Fibroblast of skin of right biceps (primary cell): ENCODE measurements at regions not wholly inside any gene's neighbourhood (a gene's known extent, or its start where the extent isn't known, plus 50 kb on each side); places are given as distances from the start of the nearest gene placed in this dataset.

Experiments
- DNase-seq: peaks from one replicate; pipeline ENCODE4 v3.0.0-alpha.2; 2013

DNA sequence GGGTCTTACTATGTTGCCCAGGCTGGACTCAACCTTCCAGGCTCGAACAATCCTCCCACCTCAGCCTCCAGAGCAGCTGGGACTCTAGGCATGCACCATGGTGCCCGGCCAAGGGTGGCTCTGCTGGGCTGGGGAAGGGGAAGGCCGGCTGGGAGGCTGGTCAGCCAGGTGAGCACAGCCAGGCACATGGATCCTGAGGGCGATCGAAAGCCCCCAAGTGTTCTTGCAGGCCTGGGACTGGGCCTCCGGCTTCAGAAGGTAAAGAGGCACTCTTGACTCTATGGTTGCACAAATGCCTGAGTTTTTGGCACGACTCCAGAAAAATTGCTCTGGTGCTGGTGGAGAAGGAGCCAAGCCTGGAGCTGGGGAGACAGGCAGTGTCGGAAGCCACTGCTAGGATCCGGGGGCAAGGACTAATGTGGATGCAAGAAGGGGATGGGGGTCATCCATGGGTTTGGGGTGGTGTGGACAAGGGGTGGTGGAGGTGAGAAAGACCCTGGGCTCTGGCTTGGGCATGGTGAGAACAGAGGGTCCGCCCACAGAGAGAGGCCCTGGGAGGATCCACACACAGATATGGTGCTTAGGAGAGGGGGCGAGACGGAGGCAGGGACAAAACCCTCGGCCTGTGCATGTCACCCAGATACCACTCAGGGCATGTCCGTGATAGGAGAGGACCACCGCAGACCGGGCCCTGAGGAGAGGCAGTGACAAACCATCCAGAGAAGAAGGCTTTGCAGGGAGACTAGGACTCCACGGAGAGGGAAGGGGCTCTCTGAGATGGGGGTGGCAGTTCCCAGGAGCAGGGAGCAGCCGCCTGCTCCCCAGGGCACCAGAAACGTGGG lies 51.1 kb upstream of the COL5A1 start:
- peak; percentile 49 for DNase-seq

DNA sequence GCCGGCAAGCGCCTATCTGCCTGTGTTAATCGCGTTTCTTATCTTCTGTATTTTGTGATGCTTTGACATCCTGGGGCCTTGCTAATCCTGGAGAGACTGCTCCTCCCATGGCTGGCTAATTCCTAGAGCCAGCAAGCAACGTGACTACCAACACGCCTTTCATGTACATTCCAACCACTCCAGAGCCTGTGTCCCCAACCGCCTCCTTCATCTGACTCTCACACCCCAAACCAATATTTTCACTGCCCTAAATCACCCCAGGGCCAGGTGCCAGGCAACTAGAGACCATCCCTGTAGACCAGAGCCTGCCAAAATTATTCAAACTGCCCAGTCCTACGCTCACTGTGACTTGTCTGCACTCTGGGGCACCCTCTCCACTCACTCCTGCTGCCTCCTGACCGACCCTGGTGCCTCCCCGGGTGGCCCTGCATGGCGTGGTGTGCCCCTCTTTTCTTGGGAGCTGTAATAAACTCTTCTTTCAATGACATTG lies 50.5 kb upstream of the COL5A1 start:
- peak; percentile 49 for DNase-seq

DNA sequence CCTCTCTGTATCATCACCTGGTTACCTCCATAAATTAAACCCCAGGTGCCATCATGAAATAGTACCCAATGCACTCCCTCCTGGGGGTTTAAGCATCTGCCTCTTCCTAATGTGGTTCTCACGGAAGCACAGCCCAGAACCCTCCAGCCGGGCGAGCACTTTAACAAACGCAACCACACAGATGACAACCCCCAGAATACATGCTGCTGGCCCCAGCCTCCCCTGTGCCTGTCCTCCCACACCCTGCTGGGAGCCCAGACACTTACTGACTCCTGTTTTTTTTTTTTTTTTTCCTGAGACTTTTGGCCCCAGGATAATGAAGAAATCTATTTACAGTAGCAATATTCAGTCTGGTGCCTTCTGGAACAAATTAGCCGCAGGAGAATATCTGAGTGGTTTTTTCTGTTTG lies 50.0 kb upstream of the COL5A1 start:
- peak; percentile 87 for DNase-seq
